ENCODE measurements at regions not wholly inside any gene's neighbourhood (a gene's known extent, or its start where the extent isn't known, plus 50 kb on each side); places are given as distances from the start of the nearest gene placed in this dataset.
A peak's percentile ranks its signal among the peaks of the same experiment; 100 is the strongest.
"Not testable (repeated sequence)": the region's sequence is repeated elsewhere in the genome, so short reads cannot be mapped to it uniquely, and the experiment has no call there.

GRCh38 chr6:27138837-27139755 is 108.4 kb upstream of the PRSS16 start:
- peak; percentile 93 to 95 for DNase-seq

- peak; percentile 66 to 69 for DNase-seq
Observed at GRCh38 chr6:27139756-27140579, 107.5 kb upstream of the PRSS16 start.

- DNase-seq = no peak
Observed at GRCh38 chr6:27140999-27141528, 106.4 kb upstream of the PRSS16 start.

DNA sequence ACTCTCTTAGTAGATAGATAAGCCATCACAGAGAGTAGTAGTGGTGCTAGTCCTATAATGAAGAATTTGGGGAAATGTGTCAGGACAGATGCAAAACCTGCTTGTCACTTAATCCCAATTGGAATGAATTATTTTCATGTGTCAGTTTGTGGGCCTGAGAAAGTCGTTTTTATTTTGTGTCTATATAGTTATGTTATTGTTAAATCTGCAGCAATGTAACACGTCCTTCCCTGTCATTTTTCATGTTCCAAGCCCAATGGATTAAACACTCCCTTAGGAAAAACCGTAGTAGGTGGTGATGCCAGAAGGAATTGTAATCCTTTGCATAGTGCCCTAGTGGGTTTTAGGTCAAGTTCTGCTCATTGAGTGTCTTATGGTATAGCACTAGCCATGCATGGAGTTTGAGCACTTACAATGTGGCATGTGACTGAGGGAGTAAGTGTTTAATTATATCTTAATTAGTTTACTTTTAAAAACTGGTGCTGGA is 105.9 kb upstream of the PRSS16 start:
- DNase-seq = no peak

GRCh38 chr6:27143020-27143388 is 104.5 kb upstream of the PRSS16 start:
- DNase-seq = not testable (repeated sequence)

DNA sequence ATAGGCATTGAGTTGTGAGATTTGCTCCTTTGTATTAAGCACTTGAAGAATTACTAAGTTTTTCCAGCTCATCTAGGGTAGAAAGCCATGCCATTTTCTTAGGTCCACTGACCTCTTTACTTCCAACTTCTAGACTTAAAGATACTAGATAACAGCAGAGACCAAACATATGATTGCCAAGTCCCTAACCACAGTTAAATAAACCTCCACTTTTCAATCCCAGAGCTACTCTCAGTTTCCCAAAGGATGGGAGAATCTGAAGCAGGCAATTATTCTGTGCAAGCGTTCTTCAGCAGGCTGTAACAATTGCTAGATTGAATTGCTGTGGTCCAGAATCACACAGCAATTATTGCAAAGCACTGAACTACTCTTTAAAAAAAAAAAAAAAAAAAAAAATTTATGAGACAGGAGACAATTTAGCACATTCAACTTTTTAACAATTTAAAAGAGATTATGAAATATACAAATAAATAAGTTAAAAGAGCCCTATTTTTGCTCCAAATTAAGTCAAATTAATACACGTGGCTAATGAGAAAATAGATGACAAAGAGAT is 104.0 kb upstream of the PRSS16 start:
- no peak for DNase-seq

GRCh38 chr6:27144740-27145079 is 102.8 kb upstream of the PRSS16 start:
- no peak for DNase-seq

- DNase-seq = peak; percentile 98
Observed at GRCh38 chr6:27145731-27146455, 101.6 kb upstream of the PRSS16 start.

- not testable (repeated sequence) for DNase-seq
Observed at GRCh38 chr6:27146456-27146705, 101.1 kb upstream of the PRSS16 start.

GRCh38 chr6:27146706-27147505 is 100.6 kb upstream of the PRSS16 start:
- DNase-seq = peak; percentile 99

- DNase-seq = no peak
Observed at GRCh38 chr6:27148404-27148795, 99.1 kb upstream of the PRSS16 start.

GRCh38 chr6:27149150-27149549 is 98.4 kb upstream of the PRSS16 start:
- DNase-seq = peak; percentile 23 to 28

- no peak for DNase-seq
Observed at GRCh38 chr6:27154696-27155095, 92.8 kb upstream of the PRSS16 start.

DNA sequence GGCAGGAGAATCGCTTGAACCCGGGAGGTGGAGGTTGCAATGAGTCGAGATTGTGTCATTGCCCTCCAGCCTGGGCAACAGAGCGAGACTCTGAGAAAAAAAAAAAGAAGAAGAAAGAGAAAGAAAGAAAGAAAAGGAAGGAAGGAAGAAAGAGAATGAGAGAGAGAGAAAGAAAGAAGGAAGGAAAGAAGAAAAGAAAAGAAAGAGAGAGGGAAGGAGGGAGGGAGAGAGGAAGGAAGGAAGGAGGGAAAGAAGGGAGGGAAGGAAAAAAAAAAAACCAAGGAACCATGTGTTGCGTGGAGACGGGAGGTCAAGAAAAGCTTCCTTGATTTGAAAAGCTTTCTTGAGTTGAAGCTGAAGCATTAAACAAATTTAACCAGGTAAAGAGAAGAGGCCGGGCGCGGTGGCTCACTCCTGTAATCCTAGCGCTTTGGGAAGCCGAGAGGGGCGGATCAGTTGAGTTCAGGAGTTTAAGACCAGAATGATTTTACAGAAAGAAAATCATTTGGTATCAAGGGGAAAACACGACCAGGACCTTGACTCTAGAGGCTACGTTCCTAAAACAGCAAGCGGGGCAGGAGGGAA is 90.5 kb upstream of the PRSS16 start:
- DNase-seq = peak; percentile 29 to 30

DNA sequence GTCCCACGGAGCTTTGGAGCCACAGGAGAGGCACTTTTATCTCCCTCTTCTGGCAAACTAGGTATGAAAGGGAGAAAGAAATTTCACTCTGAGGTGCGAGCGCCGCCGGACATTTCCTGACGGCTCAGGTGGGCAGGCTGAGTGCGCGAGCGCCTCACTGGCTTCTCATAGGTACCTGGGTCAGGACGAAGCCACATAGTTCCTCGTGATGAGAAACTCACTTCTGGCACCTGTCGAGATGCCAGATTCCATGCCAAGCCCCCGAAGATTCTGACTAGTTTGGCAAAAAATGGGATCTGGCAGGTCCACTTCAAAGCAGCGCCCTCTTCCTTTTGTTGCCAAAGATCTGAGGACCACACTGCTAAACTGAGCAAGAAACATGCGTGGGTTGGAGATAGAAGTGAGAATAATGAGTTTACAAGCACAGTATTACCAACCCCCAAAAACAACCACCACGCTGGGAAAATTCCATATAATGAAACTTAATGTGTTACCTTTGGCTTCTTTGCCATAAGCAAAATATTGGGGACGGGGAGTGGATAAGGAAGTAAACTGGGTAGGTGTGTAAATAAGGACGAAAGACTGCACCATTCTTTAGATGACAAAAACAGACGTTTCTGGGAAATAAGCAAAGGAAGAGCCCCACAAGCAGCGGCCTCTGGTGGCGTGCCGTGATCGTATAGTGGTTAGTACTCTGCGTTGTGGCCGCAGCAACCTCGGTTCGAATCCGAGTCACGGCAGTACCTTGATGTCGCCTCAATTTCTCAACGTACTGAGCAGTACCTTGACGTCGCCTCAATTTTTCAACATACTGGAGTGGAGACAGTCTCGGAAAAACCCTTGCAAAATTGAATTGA is 89.8 kb upstream of the PRSS16 start:
- DNase-seq = peak; percentile 81 to 83

DNA sequence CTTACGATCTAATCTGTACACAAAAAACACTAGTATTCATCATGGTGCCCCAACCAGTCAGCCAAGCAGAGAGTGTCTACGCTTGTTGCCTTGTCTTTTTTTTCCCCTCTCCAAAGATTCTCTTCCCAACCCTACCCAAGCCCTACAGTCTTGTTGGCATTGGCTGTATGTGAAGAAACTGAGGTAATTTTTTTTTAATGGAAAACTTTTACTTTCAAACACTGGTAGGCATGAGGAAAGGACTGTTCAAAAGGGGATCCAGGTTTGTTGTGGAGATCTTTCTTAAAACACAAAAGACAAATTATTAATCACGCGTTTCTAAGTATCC is 89.2 kb upstream of the PRSS16 start:
- no peak for DNase-seq

DNA sequence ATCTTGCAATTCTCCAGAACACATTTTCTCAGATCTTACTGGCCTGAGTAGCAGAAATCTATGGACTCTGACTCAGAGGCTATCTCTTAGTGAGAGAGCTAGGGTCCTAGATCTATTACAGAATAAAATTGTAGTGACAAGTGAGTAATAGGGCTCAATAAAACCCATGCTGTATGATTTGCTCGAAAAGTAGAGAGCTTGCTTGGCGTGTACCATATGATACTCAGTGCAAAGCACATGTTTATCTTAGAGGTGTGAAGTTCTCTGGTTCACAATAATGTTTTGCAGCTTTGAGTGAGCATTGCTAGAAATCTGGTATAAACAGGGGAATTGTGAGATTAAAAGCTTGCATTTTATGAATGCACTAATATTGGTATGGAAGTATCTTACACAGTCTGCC is 87.8 kb upstream of the PRSS16 start:
- no peak for DNase-seq

DNA sequence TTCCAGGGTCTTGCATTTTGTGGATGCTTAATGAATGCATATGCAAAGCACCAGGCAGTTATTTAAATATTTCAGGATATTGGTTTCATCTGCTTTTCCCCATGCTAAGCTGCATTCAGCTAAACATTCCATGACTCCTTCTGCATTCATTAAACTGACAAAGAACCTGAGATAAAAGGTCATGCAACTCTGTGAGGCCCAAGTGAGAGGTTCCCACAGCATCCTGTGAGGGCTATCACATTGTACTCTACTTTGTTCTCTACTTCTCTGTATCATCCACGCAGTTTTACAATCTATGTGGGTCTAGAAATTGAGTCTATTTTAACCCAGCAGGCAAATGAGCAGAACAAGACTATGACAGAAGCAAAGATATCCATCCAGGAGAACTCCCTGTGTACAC is 86.4 kb upstream of the PRSS16 start:
- no peak for DNase-seq

DNA sequence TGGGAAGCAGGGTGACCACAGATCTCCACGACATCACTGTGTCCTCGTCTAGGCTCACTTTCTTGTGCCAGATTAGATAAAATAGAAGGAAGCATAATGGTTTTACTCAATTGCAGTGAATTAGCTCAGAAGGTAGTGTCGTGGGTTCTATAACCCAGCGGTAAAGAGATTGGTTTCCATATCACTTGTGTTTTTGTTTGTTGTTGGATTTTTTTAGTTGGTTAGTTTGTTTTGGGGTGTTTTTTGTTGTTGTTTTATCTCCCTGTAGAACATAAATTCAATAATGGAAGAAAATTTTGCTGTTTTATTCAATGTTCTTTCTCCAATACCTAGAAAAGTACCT is 85.9 kb upstream of the PRSS16 start:
- DNase-seq = no peak

GRCh38 chr6:27161946-27162603 is 85.4 kb upstream of the PRSS16 start:
- peak; percentile 72 to 77 for DNase-seq
